Right renal pelvis (tissue), 4 donors: ENCODE measurements at regions not wholly inside any gene's neighbourhood (a gene's known extent, or its start where the extent isn't known, plus 50 kb on each side); places are given as distances from the start of the nearest gene placed in this dataset.

Experiments
- DNase-seq, 4 donors: peaks; one replicate each; pipeline ENCODE4 v3.0.0-alpha.2; 2013; ENCODE audit warnings: low read depth in 4 of 4, low spot score in 3 of 4, missing footprints in 1 of 4

GRCh38 chr3:59118928-59119327 is 69.1 kb upstream of the CFAP20DC start:
- no peak for DNase-seq

- no peak for DNase-seq
Measured at GRCh38 chr3:59117396-59117795, 67.6 kb upstream of the CFAP20DC start.

GRCh38 chr3:59116233-59116537 is 66.4 kb upstream of the CFAP20DC start:
- DNase-seq, result no peak

- DNase-seq, result no peak
Measured at GRCh38 chr3:59115364-59116232, 65.8 kb upstream of the CFAP20DC start.

GRCh38 chr3:59107856-59108815 is 58.3 kb upstream of the CFAP20DC start:
- no peak for DNase-seq

- DNase-seq, result no peak
Measured at GRCh38 chr3:59106085-59106648, 56.3 kb upstream of the CFAP20DC start.

GRCh38 chr3:59103552-59103951 is 53.7 kb upstream of the CFAP20DC start:
- no peak for DNase-seq

- DNase-seq, result no peak
Measured at GRCh38 chr3:59101231-59101736, 51.5 kb upstream of the CFAP20DC start.
